HG02571 (cell line): ENCODE measurements at regions not wholly inside any gene's neighbourhood (a gene's known extent, or its start where the extent isn't known, plus 50 kb on each side); places are given as distances from the start of the nearest gene placed in this dataset.
"Not testable (repeated sequence)": the region's sequence is repeated elsewhere in the genome, so short reads cannot be mapped to it uniquely, and the experiment has no call there.

ENCODE experiments used
- ATAC-seq: cut with Tn5 transposase; IDR thresholded peaks from one replicate; pipeline ENCODE4 v1.9.1; 2021; ENCODE audit warnings: mild to moderate bottlenecking, moderate library complexity; ENCODE audit not compliant: unreplicated experiment

DNA sequence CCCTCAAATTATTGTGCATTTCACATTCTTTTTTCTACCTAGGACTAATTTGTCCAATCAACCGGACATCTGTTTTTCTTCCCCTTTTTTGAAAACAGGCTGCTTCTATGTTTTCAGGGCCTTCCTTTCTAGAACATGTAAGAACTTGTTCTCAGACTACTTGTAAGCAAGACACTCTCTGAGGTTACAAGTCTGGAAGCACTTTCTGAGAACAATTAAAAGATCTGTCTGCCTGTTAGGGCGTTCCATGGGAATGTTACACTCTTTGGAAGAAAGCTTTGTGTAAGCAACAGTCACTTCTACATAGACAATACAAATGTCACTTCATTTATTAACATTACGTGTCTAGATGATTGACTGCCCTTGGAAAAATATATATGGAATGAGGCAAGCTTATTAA is 50.9 kb upstream of the HSPB3 start:
- no peak for ATAC-seq

GRCh38 chr5:54403885-54404416 is 51.5 kb upstream of the HSPB3 start:
- no peak for ATAC-seq

DNA sequence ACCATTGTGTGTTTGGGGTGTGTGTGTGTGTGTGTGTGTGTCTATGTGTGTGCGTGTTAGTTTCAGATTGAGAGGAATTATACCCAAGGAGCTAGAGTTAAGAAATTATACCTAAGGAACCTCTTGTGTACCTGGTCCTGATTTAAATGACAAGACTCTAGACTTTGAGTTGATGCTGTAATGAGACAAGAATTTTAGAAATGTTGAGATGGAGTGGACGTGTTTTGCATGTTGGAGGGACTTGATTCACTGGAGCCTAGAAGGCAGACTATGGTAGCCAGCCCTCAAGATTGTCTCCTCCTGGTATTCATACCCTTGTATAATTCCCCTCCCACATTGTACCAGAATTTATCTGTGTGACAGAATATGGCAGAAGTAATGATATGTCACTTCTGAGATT is 52.4 kb upstream of the HSPB3 start:
- no peak for ATAC-seq

DNA sequence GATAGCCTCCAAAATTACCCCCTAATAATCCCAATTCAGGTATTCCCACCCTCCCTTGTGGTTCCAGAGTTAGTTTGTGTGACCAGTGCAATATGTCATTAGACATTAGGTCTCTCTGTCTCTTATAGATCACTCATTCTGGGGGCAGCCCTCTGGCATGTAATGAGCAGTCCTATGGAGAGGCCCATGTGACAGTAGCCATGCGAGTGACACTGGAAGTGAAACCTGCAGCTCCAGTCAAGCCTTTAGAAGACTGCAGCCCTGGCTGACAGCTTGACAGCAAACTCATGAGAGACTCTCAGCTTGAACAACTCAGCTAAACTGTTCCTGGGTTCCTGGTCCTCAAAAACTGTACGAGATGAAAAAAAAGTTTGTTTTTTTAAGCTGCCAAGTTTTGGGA is 54.0 kb upstream of the HSPB3 start:
- ATAC-seq = peak; percentile 72

- ATAC-seq = no peak
These were observed 57.3 kb upstream of the HSPB3 start for GRCh38 chr5:54398191-54398590.

DNA sequence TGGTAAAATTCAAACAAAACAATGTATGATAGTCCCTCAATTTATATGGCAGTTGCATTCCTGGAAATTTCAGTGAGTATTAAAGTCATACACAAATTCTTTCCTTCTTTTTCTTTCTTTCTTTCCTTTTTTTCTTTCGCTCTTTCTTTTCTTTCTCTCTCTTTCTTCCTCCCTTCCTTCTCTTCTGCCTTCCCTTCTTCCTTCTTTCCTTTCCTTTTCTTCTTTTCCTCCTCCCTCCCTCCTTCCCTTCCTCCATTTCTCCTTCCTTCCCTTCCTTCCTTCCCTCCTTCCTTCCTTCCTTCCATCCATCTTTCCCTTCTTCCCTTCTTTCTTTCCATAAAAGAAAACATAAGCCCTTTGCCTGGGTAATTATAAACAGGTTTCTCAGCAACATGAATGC is 58.1 kb upstream of the HSPB3 start:
- ATAC-seq = no peak

- ATAC-seq = not testable (repeated sequence)
These were observed 62.5 kb upstream of the HSPB3 start for GRCh38 chr5:54393007-54393406.

DNA sequence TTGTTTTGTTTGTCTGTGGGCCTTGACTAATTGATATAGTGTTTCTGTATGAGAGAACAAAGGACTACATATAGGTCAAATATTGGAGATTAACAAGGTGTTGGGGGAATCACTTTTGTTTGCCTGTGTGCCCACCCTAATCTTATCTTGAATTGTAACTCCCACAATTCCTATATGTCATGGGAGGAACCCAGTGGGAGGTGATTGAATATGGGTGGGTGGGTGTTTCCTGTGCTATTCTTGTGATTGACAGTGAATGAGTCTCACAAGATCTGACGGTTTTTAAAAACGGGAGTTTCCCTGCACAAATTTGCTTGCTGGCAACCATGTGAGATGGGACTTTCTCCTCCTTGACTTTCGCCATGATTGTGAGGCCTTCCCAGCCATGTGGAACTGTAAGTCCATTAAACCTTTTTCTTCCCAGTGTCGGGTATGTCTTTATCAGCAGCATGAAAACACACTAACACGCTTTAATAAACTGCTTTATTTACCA is 64.9 kb upstream of the HSPB3 start:
- no peak for ATAC-seq

DNA sequence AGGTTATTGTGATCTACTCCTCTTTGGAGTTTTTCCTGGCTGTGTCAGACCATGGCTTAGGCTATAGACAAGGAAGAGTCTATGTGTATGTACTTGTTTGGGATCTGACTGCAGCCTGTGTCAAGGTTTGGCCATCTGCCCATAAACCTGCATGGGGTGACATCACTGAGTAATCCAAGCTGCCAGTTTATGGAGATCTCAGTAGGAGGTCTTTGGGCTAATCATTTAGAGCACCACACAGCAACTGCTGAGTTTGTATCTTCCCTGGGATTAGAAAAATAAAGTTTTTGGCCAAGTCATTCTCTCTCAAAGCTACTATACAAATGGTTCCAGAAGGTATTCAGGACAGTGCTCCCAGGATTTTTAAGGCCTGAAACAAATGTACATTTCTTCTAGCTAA is 65.5 kb upstream of the HSPB3 start:
- ATAC-seq = no peak

- ATAC-seq = not testable (repeated sequence)
These were observed 66.1 kb upstream of the HSPB3 start for GRCh38 chr5:54389399-54389798.

DNA sequence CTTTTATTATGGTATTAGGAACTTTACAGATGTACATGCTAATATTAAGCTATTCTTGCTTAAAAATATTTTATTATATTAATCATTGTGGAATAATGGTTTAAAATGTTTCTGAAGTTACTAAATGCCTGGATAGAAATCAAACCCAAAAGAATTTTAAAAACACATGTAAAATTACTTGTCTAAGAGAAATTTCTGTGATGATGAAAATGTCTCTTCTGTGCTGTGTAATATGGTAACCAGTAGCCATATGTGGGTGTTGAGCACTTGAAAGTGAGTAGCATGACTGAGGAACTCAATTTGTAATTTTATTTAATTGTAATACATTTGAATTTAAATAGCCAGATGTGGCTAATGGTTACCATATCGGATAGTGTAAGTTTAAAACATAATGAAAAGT is 66.7 kb upstream of the HSPB3 start:
- ATAC-seq = no peak

- ATAC-seq = no peak
These were observed 67.1 kb upstream of the HSPB3 start for GRCh38 chr5:54388409-54388808.

DNA sequence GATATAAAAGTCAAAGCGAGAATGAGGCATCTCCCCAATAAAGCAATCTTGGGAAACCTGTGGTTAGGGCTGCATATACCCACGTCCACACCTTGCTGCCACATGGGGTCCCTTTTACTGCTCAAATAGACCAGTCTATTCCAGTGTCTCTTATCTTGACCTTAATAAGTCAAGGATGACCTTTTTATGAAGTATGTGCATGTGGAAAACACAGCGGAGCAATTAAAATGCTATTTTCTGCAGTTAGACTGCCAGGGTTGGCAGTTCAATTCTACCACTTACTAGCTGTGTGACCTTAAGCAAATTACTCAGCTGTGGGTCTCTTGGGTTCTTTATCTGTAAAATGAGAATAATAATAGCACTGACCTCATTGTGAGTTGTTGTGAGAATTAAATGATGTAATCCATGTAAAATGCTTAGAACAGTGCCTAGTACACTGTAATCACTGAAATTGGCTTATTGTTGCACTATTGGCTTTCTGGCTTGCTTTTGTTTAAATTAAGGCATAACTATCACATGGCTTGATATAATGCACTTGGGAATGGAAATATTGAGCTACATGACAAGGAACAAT is 67.8 kb upstream of the HSPB3 start:
- no peak for ATAC-seq

- no peak for ATAC-seq
These were observed 68.5 kb upstream of the HSPB3 start for GRCh38 chr5:54387031-54387430.

- ATAC-seq = no peak
These were observed 69.5 kb upstream of the HSPB3 start for GRCh38 chr5:54385994-54386393.

GRCh38 chr5:54384356-54384933 is 71.1 kb upstream of the HSPB3 start:
- ATAC-seq = no peak

DNA sequence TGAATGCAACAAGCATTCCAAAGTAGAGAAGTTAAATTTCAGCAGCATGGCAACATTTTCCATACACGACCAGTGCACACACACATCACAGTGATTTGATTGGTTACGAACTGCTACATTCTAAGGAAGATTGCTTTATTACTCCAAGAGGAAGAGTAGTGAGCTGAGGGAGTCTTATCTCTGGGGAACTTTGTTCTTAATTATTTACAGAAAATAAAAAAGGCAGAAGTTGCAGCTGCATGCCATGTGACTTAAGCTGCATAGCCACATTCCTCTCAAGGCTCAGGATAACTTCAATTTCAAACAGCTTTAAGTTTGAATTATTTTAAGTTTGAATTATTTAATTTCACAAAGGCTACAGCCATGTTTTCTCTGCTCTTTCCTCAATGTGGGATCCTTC is 71.6 kb upstream of the HSPB3 start:
- ATAC-seq = no peak

- ATAC-seq = no peak
These were observed 72.1 kb upstream of the HSPB3 start for GRCh38 chr5:54383225-54383901.

DNA sequence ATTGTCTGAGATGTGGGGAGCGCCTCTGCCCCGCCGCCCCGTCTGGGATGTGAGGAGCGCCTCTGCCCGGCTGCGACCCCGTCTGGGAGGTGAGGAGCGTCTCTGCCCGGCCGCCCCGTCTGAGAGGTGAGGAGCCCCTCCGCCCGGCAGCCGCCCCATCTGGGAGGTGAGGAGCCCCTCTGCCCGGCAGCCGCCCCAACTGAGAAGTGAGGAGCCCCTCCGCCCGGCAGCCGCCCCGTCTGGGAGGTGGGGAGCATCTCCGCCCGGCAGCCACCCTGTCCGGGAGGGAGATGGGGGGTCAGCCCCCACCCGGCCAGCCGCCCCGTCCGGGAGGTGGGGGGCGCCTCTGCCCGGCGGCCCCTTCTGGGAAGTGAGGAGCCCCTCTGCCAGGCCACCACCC is 70.9 kb upstream of the ARL15 start:
- ATAC-seq = not testable (repeated sequence)

DNA sequence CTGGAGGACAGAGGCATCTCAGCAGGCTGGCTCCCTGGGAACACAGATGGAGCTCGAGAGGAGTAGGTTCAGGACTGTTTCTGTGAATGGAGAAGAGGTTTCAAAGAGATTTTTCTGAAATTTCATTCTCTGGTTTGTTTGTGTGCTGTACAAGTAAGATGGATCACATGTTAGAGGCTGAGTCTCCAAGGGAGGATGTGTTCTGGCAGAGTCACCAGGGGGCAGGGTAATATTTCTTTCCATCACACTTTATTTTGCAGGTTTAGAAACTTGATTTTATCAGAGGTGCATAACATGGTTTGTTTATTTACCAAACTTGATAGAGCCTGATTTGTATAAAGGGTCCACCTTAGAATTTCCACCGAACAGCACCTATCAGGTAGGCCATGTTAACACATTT is 69.2 kb upstream of the ARL15 start:
- ATAC-seq = no peak

GRCh38 chr5:54378707-54379106 is 68.3 kb upstream of the ARL15 start:
- ATAC-seq = no peak

- not testable (repeated sequence) for ATAC-seq
These were observed 67.0 kb upstream of the ARL15 start for GRCh38 chr5:54377339-54377738.
